ENCODE measurements at regions not wholly inside any gene's neighbourhood (a gene's known extent, or its start where the extent isn't known, plus 50 kb on each side); places are given as distances from the start of the nearest gene placed in this dataset.

DNA sequence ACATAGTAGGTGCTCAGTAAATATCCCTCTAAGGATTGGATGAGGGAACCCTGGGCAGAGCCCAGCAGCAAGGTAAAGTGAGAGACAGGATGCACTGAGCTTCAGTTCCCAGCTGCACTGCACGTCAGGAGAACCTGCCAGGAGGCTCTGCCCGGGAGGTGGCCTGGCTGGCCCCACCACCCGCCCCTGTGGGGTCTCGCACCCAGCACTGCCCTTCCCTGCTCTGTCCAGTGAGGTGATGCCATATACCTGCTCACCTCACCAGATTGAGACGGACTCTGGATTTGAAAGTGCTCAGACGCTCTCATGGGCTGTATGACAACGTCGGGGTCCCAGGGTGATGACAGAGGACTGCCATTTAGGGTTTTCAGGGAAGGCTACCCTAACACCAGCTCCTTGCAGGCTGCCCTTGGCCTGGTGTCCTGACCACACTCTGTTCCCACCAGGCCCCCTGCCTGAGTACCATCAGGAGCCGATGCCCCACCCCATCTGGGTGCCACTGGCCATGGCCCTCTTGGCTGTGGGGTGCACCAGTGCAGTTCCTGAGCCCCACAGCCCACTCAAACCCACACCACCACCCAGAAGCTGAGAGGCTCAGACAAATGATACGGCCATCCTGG is 61.7 kb upstream of the FGF3 start:
- TF ChIP-seq, protein P1, sequence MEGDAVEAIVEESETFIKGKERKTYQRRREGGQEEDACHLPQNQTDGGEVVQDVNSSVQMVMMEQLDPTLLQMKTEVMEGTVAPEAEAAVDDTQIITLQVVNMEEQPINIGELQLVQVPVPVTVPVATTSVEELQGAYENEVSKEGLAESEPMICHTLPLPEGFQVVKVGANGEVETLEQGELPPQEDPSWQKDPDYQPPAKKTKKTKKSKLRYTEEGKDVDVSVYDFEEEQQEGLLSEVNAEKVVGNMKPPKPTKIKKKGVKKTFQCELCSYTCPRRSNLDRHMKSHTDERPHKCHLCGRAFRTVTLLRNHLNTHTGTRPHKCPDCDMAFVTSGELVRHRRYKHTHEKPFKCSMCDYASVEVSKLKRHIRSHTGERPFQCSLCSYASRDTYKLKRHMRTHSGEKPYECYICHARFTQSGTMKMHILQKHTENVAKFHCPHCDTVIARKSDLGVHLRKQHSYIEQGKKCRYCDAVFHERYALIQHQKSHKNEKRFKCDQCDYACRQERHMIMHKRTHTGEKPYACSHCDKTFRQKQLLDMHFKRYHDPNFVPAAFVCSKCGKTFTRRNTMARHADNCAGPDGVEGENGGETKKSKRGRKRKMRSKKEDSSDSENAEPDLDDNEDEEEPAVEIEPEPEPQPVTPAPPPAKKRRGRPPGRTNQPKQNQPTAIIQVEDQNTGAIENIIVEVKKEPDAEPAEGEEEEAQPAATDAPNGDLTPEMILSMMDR (IDR thresholded peaks at IDR 0.05; ENCODE audit: low read depth, low read length): no peak
- no peak for TF ChIP-seq EZH2phosphoT487 (IDR thresholded peaks at IDR 0.05; ENCODE audit: low read depth)
